ENCODE measurements at regions not wholly inside any gene's neighbourhood (a gene's known extent, or its start where the extent isn't known, plus 50 kb on each side); places are given as distances from the start of the nearest gene placed in this dataset.
"Not testable (repeated sequence)": the region's sequence is repeated elsewhere in the genome, so short reads cannot be mapped to it uniquely, and the experiment has no call there.

- no peak overlapping the region for H3K4me3 ChIP-seq (ENCODE audit: low read depth, low read length)
- H3K9me3 ChIP-seq: no peaks in the 10 kb centered on the region
- no peak for TF ChIP-seq CTCF (IDR thresholded peaks at IDR 0.05; ENCODE audit: low read depth, low read length)
- no peaks in the 10 kb centered on the region for H3K27me3 ChIP-seq
- no peaks in the 10 kb centered on the region for H3K36me3 ChIP-seq
- no peak for DNase-seq
- no peaks in the 10 kb centered on the region for H3K4me1 ChIP-seq
Measured at GRCh38 chr2:31770741-31771140, 190.0 kb upstream of the SRD5A2 start.

- Histone ChIP-seq H3K27me3 (no peaks in the 10 kb centered on the region), H3K36me3 (no peaks in the 10 kb centered on the region), H3K9me3 (no peaks in the 10 kb centered on the region), H3K4me1 (no peaks in the 10 kb centered on the region), H3K4me3 (ENCODE audit: low read depth, low read length) (no peak overlapping the region)
- no peak for TF ChIP-seq CTCF (IDR thresholded peaks at IDR 0.05; ENCODE audit: low read depth, low read length)
- no peak for DNase-seq
Measured at GRCh38 chr2:31765078-31765945, 184.6 kb upstream of the SRD5A2 start.

- Histone ChIP-seq H3K36me3 (no peaks in the 10 kb centered on the region), H3K27me3 (no peaks in the 10 kb centered on the region), H3K9me3 (no peaks in the 10 kb centered on the region), H3K4me3 (ENCODE audit: low read depth, low read length) (no peak overlapping the region), H3K4me1 (no peaks in the 10 kb centered on the region)
- DNase-seq: no peak
- no peak for TF ChIP-seq CTCF (IDR thresholded peaks at IDR 0.05; ENCODE audit: low read depth, low read length)
Measured at GRCh38 chr2:31764169-31764568, 183.4 kb upstream of the SRD5A2 start.

GRCh38 chr2:31762085-31762484 lies 181.3 kb upstream of the SRD5A2 start:
- Histone ChIP-seq H3K4me1 (no peaks in the 10 kb centered on the region), H3K36me3 (no peaks in the 10 kb centered on the region), H3K9me3 (no peaks in the 10 kb centered on the region), H3K27me3 (no peaks in the 10 kb centered on the region), H3K4me3 (ENCODE audit: low read depth, low read length) (no peak overlapping the region)
- DNase-seq: no peak
- peak; percentile 18 for TF ChIP-seq CTCF (IDR thresholded peaks at IDR 0.05; ENCODE audit: low read depth, low read length)

- H3K4me3 ChIP-seq (ENCODE audit: low read depth, low read length); H3K27me3 ChIP-seq; H3K36me3 ChIP-seq; DNase-seq; H3K4me1 ChIP-seq; H3K9me3 ChIP-seq: not testable (repeated sequence)
Measured at GRCh38 chr2:31757351-31757750, 176.6 kb upstream of the SRD5A2 start.

GRCh38 chr2:31748746-31749145 lies 168.0 kb upstream of the SRD5A2 start:
- not testable (repeated sequence) for H3K4me1 ChIP-seq; H3K27me3 ChIP-seq; H3K36me3 ChIP-seq; H3K9me3 ChIP-seq; DNase-seq; H3K4me3 ChIP-seq (ENCODE audit: low read depth, low read length)

GRCh38 chr2:31748041-31748440 lies 167.3 kb upstream of the SRD5A2 start:
- Histone ChIP-seq H3K4me3 (ENCODE audit: low read depth, low read length) (no peak overlapping the region), H3K4me1 (no peaks in the 10 kb centered on the region), H3K9me3 (no peaks in the 10 kb centered on the region), H3K36me3 (no peaks in the 10 kb centered on the region), H3K27me3 (no peaks in the 10 kb centered on the region)
- TF ChIP-seq CTCF (IDR thresholded peaks at IDR 0.05; ENCODE audit: low read depth, low read length): no peak
- no peak for DNase-seq
